Nephron progenitor cell (in vitro differentiated cells): ENCODE measurements at regions not wholly inside any gene's neighbourhood (a gene's known extent, or its start where the extent isn't known, plus 50 kb on each side); places are given as distances from the start of the nearest gene placed in this dataset.

ENCODE experiments used
- DNase-seq: peaks from one replicate; pipeline ENCODE4 v3.0.0; 2021
- H3K27ac Mint-ChIP-seq: 2 replicates; pipeline ENCODE4 v1.8.0; 2021; ENCODE audit warnings: mild to moderate bottlenecking, moderate library complexity, mixed read lengths
- H3K27me3 Mint-ChIP-seq: 2 replicates; pipeline ENCODE4 v1.8.0; 2021; ENCODE audit warnings: mild to moderate bottlenecking, low read depth, mixed read lengths; ENCODE audit not compliant: poor library complexity
- H3K36me3 Mint-ChIP-seq: 2 replicates; pipeline ENCODE4 v1.8.0; 2021; ENCODE audit warnings: low read depth, mixed read lengths
- H3K4me1 Mint-ChIP-seq: 2 replicates; pipeline ENCODE4 v1.8.0; 2021; ENCODE audit warnings: mixed read lengths
- H3K4me3 Mint-ChIP-seq: 2 replicates; pipeline ENCODE4 v1.8.0; 2021; ENCODE audit warnings: mild to moderate bottlenecking, moderate library complexity, mixed read lengths
- H3K9me3 Mint-ChIP-seq: 2 replicates; pipeline ENCODE4 v1.8.0; 2021; ENCODE audit warnings: mild to moderate bottlenecking, moderate library complexity, mixed read lengths
- TF ChIP-seq, protein P1 (sequence below): fragments of 200-600 bp; sonication (generic); IDR thresholded peaks from 2 replicates; pipeline ENCODE4 v1.5.0; 2021; ENCODE audit warnings: antibody characterized with exemption

DNA sequence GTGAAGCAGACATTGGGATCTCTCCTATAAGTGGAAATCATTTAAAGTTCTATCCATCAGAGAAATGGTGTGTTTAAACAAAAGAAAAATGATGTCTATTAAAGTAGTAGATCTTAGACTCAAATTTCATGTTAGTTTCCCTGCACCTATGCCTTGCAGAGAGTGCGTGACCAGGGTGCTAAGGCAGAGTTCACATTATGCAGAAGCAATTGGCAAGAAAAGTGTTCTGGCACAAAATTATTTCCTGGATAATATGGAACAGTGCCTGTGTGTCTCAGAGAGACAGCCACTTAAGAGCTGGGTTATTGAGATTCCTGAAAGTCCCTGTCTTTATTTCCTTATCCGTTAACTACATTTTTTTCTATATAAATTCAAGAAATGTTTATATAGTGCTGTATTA is 457.0 kb downstream of the CDH8 start:
- Mint-ChIP-seq H3K27ac (no peak overlapping the region), H3K4me3 (no peak overlapping the region), H3K36me3 (no peaks in the 10 kb centered on the region), H3K27me3 (peaks cover 6% of the 10 kb centered on the region), H3K4me1 (no peaks in the 10 kb centered on the region), H3K9me3 (no peaks in the 10 kb centered on the region)
- TF ChIP-seq, protein P1, sequence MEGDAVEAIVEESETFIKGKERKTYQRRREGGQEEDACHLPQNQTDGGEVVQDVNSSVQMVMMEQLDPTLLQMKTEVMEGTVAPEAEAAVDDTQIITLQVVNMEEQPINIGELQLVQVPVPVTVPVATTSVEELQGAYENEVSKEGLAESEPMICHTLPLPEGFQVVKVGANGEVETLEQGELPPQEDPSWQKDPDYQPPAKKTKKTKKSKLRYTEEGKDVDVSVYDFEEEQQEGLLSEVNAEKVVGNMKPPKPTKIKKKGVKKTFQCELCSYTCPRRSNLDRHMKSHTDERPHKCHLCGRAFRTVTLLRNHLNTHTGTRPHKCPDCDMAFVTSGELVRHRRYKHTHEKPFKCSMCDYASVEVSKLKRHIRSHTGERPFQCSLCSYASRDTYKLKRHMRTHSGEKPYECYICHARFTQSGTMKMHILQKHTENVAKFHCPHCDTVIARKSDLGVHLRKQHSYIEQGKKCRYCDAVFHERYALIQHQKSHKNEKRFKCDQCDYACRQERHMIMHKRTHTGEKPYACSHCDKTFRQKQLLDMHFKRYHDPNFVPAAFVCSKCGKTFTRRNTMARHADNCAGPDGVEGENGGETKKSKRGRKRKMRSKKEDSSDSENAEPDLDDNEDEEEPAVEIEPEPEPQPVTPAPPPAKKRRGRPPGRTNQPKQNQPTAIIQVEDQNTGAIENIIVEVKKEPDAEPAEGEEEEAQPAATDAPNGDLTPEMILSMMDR = no peak
- DNase-seq = no peak

DNA sequence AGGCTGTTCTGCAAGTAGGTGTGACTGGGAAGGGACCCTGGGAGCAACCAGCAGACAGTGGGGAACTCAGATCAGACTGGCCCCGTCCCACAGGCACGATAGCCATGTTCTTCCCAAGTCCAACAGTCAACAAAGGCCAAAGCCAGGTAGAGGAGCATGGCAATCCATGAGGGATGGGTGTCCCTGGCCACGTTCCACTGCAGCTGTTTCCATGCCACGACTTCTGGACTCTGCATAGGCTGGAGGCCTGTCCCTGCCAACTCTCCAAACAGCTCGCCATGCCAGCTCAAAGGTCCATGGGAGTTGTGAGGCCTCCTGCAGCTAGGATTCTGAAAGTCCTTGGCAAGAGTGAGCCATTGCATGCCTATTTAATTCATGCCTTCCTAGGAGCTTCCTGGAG is 459.8 kb downstream of the CDH8 start:
- DNase-seq = no peak
- TF ChIP-seq, protein P1 = no peak
- Mint-ChIP-seq H3K27me3 (peaks cover 7% of the 10 kb centered on the region), H3K4me3 (no peak overlapping the region), H3K9me3 (no peaks in the 10 kb centered on the region), H3K4me1 (no peaks in the 10 kb centered on the region), H3K27ac (no peak overlapping the region), H3K36me3 (no peaks in the 10 kb centered on the region)

DNA sequence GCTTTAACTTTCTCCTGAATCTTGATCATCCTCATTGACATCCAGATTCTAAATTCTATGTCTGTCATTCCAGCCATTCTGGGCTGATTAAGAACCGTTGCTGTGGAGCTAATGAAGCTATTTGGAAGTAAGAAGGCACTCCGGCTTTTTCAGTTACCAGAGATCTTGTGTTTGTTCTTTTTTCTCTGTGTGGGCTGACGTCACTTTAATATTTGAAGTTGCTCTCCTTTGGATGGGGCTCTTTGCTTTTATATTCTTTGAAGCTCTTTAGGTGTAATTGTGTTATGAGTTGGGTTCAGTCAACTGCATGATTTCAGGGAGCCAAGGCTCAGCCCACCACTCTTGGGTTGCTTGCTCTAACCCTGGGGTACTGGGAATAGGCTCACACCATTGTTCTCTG is 460.6 kb downstream of the CDH8 start:
- Mint-ChIP-seq H3K9me3 (no peaks in the 10 kb centered on the region), H3K4me1 (no peaks in the 10 kb centered on the region), H3K27me3 (peaks cover 4% of the 10 kb centered on the region)

DNA sequence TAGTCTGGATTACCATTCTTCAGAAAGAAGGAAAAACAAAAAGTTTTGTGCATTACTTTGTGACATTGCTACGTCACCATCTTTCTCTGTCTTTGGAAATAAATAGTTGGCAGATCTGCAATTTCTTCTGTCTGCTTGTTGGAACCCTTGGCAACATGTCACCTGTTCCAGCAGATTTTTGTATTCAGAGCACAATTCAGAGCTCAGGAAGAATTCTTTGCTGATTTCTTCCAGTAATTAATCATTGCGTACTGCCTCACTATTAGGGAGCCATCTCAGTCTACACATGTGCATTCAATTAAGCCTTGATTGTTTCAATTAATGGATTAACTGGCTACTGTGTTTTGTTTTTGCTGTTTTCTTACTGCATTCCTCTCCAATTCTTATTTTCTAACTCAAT is 467.2 kb downstream of the CDH8 start:
- H3K36me3 Mint-ChIP-seq = no peaks in the 10 kb centered on the region
- no peak for DNase-seq
- TF ChIP-seq, protein P1 = no peak
- H3K9me3 Mint-ChIP-seq = no peaks in the 10 kb centered on the region
- no peak overlapping the region for H3K27ac Mint-ChIP-seq
- H3K4me3 Mint-ChIP-seq = no peak overlapping the region
- H3K27me3 Mint-ChIP-seq = no peaks in the 10 kb centered on the region
- H3K4me1 Mint-ChIP-seq = peaks cover 6% of the 10 kb centered on the region

More for the DNA sequence above, 460.6 kb downstream of the CDH8 start:
- H3K36me3 Mint-ChIP-seq = no peaks in the 10 kb centered on the region
- no peak overlapping the region for H3K27ac Mint-ChIP-seq
- TF ChIP-seq, protein P1 = no peak
- DNase-seq = no peak
- no peak overlapping the region for H3K4me3 Mint-ChIP-seq

DNA sequence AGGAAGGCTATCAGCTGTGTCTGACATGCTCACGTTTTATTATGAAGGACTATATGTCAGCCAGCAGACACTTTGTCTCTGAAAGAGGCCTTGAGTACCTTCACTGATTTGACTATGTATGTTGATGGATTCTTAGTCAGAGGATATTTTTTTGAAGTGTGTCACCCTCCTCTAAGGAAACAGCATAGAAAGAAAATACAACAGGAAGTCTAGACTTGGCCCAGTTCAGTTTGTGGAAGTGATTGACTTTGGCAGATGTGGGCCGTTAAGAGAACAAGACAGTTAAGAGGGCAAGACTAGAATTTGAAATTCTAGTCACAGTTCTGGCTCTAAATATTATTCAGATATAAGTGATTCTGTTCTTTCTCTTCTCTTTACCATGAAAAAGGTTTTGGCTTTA is 471.5 kb downstream of the CDH8 start:
- H3K27me3 Mint-ChIP-seq = no peaks in the 10 kb centered on the region
- no peaks in the 10 kb centered on the region for H3K36me3 Mint-ChIP-seq
- no peak overlapping the region for H3K27ac Mint-ChIP-seq
- peaks cover 14% of the 10 kb centered on the region for H3K4me1 Mint-ChIP-seq
- no peaks in the 10 kb centered on the region for H3K9me3 Mint-ChIP-seq
- no peak for DNase-seq
- TF ChIP-seq, protein P1 = no peak
- no peak overlapping the region for H3K4me3 Mint-ChIP-seq

DNA sequence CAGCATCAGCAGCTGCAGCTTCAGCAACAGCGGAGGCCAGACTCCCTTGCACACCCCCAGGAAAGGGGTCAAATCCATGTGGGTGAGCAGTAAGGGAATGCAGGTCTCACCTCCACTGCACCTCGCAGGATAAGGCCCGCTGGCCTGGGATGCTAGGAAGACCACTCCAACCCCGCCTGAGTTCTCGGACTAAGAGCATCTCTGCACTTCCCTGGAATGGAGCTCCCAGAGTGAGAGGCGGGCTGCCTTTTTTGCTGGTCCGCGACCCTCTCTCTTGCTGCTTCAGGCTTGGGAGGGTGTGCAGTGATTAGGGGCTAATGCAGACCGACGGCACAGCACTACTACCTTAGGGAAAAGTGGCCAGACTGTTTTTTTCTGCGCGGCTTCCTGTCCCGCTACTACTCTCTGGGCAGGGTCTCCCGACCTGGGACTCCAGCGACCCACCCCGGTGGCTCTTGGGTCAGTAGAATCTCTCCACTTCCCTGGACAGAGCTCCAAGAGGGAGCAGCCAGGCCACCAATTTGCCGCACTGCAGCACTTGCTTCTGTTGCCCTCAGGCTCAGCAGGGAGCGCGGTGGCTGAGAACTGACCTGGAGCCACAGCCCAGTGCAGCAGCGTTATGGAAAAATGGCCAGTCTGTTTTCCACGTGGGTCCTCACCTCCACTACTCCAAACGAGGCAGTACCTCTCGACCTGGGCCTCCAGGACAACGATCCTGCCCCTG is 480.4 kb downstream of the CDH8 start:
- TF ChIP-seq, protein P1 = no peak
- Mint-ChIP-seq H3K9me3 (no peaks in the 10 kb centered on the region), H3K27me3 (no peaks in the 10 kb centered on the region), H3K4me3 (no peak overlapping the region), H3K36me3 (no peaks in the 10 kb centered on the region), H3K4me1 (no peaks in the 10 kb centered on the region), H3K27ac (no peak overlapping the region)
- no peak for DNase-seq
